AG09309 (cell line): ENCODE measurements at regions not wholly inside any gene's neighbourhood (a gene's known extent, or its start where the extent isn't known, plus 50 kb on each side); places are given as distances from the start of the nearest gene placed in this dataset.
A peak's percentile ranks its signal among the peaks of the same experiment; 100 is the strongest.

Experiments
- DNase-seq: peaks from one replicate; pipeline ENCODE4 v3.0.0-alpha.2; 2010; ENCODE audit warnings: low read depth
- H3K4me3 ChIP-seq: 2 replicates; pipeline ENCODE4 v1.5.1; 2011; ENCODE audit warnings: mild to moderate bottlenecking, low read depth, low read length, moderate library complexity; ENCODE audit not compliant: control insufficient read depth
- TF ChIP-seq, protein P1 (sequence below): IDR thresholded peaks from 2 replicates; pipeline ENCODE4 v1.5.1; 2011; ENCODE audit warnings: mild to moderate bottlenecking, low read depth, low read length, inconsistent platforms; ENCODE audit not compliant: insufficient read depth, control insufficient read depth; ENCODE audit errors: missing control alignments

- TF ChIP-seq, protein P1, sequence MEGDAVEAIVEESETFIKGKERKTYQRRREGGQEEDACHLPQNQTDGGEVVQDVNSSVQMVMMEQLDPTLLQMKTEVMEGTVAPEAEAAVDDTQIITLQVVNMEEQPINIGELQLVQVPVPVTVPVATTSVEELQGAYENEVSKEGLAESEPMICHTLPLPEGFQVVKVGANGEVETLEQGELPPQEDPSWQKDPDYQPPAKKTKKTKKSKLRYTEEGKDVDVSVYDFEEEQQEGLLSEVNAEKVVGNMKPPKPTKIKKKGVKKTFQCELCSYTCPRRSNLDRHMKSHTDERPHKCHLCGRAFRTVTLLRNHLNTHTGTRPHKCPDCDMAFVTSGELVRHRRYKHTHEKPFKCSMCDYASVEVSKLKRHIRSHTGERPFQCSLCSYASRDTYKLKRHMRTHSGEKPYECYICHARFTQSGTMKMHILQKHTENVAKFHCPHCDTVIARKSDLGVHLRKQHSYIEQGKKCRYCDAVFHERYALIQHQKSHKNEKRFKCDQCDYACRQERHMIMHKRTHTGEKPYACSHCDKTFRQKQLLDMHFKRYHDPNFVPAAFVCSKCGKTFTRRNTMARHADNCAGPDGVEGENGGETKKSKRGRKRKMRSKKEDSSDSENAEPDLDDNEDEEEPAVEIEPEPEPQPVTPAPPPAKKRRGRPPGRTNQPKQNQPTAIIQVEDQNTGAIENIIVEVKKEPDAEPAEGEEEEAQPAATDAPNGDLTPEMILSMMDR: no peak
- no peak for DNase-seq
- no peak overlapping the region for H3K4me3 ChIP-seq
Measured at GRCh38 chr3:187840856-187841255, 95.6 kb upstream of the BCL6 start.

GRCh38 chr3:187841560-187841959, 96.3 kb upstream of the BCL6 start:
- DNase-seq: peak; percentile 27
- H3K4me3 ChIP-seq: no peak overlapping the region
- TF ChIP-seq, protein P1: no peak

DNA sequence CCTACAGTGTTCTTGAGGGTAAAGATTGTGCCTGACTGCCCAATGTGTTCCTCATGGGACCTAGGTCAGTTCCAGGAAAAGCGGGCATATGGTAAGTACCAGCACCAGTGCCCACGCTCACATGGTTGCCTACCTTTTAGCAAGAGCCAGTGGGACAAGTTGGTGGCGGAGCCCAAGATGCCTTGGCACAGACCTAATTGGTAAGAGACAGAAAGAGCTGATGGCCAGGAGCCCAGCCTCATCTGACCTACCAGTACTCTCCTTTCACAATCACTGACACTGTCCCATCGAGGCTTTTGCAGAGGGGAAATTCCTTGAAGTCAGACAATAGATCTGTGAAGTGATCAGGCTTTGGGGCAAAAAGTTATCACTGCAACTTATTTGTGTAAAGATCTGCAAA, 98.4 kb upstream of the BCL6 start:
- no peak for DNase-seq
- TF ChIP-seq, protein P1: no peak
- no peak overlapping the region for H3K4me3 ChIP-seq

- DNase-seq: no peak
- TF ChIP-seq, protein P1: no peak
- no peak overlapping the region for H3K4me3 ChIP-seq
Measured at GRCh38 chr3:187844708-187845107, 99.4 kb upstream of the BCL6 start.

DNA sequence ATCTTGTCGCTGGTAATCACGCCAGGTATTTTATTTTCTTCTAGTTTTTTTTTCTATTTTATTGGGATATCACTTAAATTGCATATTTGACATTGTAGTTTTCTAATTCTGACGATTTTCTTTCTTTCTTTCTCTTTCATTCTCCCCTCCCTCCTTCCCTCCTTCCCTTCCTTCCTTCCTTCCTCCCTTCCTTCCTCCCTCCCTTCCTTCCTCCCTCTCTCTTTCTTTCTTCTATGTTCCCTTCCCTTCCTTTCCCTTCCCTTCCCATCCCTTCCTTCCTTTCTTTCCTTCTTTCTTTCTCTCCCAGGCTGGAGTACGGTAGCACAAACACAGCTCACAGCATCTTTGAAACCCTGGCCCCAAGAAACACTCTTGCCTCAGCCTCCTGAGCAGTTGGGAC, 100.6 kb upstream of the BCL6 start:
- DNase-seq: no peak
- no peak overlapping the region for H3K4me3 ChIP-seq
- TF ChIP-seq, protein P1: no peak

DNA sequence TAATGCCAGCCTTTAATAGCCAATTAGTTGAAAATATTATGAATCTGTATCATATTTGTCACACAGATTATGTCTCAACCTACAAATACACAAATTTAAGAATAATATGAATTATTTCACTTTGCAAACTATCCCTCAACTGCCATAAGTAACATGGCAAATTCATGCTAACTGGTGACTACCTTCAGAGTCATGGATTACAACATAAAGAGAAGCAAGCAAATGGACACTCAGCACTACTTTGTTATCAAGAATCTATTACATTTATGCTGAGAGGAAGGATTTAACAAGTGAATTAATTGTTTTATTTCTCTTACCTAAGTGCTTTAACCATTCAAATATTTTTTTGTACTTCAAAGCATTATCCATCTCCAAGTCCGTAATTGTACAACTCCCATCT, 103.1 kb upstream of the BCL6 start:
- no peak for DNase-seq
- no peak overlapping the region for H3K4me3 ChIP-seq
- TF ChIP-seq, protein P1: no peak

- TF ChIP-seq, protein P1: no peak
- no peak for DNase-seq
- no peak overlapping the region for H3K4me3 ChIP-seq
Measured at GRCh38 chr3:187849016-187849654, 103.9 kb upstream of the BCL6 start.
